ENCODE measurements at regions not wholly inside any gene's neighbourhood (a gene's known extent, or its start where the extent isn't known, plus 50 kb on each side); places are given as distances from the start of the nearest gene placed in this dataset.

DNA sequence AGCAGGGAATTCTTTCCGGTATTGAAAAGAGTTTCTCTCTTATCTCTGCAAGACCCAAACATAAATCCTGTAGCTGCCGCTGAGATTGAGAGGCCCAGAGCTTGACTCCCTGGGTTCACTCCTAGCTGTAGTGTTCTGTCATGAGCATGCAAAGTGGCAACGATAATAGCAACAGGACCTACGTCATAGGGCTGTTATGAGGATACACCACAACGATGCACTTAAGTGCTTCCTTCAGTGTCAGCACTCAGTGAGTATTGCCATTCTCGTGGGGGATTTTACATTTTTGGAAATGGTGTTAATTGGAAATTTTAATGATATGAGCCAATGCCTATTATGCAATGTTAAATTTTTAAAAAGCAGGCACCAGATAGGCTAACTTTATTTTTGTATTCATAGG lies 199.8 kb downstream of the CYLD start:
- Histone ChIP-seq H3K36me3 (ENCODE audit: control insufficient read depth, insufficient read depth, low read length) (no peaks in the 10 kb centered on the region), H3K4me3 (ENCODE audit: low read depth, low read length) (no peak overlapping the region), H3K27me3 (ENCODE audit: control insufficient read depth, insufficient read depth, low read length) (no peaks in the 10 kb centered on the region)
- CTCF ChIA-PET = interaction anchor here (0.9 kb wide), 1 partner anchor 183 kb away, joined by 4 read pairs; no protein-coding TSS in a partner anchor
- TF ChIP-seq, protein P1, sequence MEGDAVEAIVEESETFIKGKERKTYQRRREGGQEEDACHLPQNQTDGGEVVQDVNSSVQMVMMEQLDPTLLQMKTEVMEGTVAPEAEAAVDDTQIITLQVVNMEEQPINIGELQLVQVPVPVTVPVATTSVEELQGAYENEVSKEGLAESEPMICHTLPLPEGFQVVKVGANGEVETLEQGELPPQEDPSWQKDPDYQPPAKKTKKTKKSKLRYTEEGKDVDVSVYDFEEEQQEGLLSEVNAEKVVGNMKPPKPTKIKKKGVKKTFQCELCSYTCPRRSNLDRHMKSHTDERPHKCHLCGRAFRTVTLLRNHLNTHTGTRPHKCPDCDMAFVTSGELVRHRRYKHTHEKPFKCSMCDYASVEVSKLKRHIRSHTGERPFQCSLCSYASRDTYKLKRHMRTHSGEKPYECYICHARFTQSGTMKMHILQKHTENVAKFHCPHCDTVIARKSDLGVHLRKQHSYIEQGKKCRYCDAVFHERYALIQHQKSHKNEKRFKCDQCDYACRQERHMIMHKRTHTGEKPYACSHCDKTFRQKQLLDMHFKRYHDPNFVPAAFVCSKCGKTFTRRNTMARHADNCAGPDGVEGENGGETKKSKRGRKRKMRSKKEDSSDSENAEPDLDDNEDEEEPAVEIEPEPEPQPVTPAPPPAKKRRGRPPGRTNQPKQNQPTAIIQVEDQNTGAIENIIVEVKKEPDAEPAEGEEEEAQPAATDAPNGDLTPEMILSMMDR (IDR thresholded peaks at IDR 0.05; ENCODE audit: insufficient read depth, low read depth, low read length) = no peak
- DNase-seq (ENCODE audit: low read depth) = no peak
- POLR2A ChIA-PET = no interaction called here

DNA sequence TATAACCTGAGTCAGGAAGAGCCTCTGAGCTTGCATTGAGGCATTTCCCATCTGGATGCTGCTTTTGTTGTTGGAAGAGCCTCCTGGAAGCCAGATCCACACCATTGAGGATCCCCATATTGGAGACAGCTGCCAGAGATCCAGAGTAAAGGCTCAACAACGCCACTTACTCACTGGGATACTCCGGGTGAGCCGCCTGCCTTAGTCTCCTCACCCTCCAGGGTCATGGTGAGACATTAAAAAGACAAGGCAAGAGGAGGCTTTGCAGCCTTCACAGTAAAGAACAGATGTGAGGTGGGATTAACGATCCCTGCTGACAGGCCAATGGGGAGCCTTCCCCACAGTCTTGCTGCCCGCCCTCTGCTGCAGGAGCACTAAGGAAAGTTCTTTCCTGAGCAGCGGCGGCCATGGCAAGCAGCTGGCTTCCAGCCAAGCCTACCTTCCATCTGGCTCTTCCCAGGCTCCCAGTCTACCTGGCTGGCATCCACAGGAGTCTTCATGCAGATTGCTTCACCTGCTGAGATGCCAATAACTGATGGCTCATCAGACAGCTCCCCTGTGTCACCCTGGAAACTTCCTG lies 198.5 kb downstream of the CYLD start:
- H3K4me3 ChIP-seq (ENCODE audit: low read depth, low read length) = no peak overlapping the region
- DNase-seq (ENCODE audit: low read depth) = no peak
- CTCF ChIA-PET = interaction anchor here (1.1 kb wide), 1 partner anchor 12 kb away, joined by 4 read pairs; no protein-coding TSS in a partner anchor
- TF ChIP-seq, protein P1 (IDR thresholded peaks at IDR 0.05; ENCODE audit: insufficient read depth, low read depth, low read length) = no peak
- no peaks in the 10 kb centered on the region for H3K27me3 ChIP-seq (ENCODE audit: control insufficient read depth, insufficient read depth, low read length)
- H3K36me3 ChIP-seq (ENCODE audit: control insufficient read depth, insufficient read depth, low read length) = no peaks in the 10 kb centered on the region
- POLR2A ChIA-PET = no interaction called here

DNA sequence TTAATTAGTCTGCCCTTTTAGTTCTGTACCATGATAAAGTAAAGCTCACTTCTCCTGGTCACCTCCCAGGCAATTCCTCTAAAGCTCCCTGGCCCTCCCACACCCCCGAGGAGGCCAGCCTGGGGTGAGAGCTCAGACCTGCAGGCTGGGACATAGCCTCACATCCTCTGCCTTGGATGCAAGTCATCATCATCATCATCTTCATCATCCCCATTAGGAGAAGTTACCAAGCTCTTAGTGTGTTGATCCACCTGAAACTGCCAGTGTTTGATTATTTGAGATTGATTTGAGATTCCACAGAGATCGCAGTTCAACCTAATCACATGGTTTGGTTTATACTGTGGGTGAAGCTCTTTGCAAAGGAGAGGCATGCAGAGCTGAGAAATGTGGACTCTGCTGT lies 197.5 kb downstream of the CYLD start:
- ChIA-PET POLR2A (no interaction called here), CTCF (no interaction called here)
- DNase-seq (ENCODE audit: low read depth) = no peak
- no peak overlapping the region for H3K4me3 ChIP-seq (ENCODE audit: low read depth, low read length)
- H3K36me3 ChIP-seq (ENCODE audit: control insufficient read depth, insufficient read depth, low read length) = no peaks in the 10 kb centered on the region
- TF ChIP-seq, protein P1 (IDR thresholded peaks at IDR 0.05; ENCODE audit: insufficient read depth, low read depth, low read length) = no peak
- H3K27me3 ChIP-seq (ENCODE audit: control insufficient read depth, insufficient read depth, low read length) = no peaks in the 10 kb centered on the region

DNA sequence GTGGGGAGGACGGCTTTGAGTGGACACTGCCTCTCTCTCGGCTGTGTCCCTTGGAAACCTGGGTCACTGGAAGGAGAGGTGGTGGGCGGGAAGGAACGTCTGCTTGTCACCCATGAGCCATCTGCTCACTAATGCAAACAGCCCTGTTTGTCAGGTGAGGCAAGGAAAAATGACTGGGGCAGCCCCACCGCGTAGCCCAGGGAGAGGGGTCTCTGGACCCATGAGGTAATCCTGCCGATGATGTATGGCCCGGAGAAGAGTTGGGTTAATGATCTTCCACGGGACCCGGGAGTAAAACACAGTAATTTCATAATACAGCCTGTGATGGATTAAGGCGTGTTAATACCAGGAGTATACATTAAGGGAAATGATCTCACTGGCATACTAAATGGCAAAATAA lies 197.0 kb downstream of the CYLD start:
- TF ChIP-seq, protein P1 (IDR thresholded peaks at IDR 0.05; ENCODE audit: insufficient read depth, low read depth, low read length) = no peak
- POLR2A ChIA-PET = no interaction called here
- no peak for DNase-seq (ENCODE audit: low read depth)
- CTCF ChIA-PET = no interaction called here
- H3K4me3 ChIP-seq (ENCODE audit: low read depth, low read length) = no peak overlapping the region
- H3K27me3 ChIP-seq (ENCODE audit: control insufficient read depth, insufficient read depth, low read length) = no peaks in the 10 kb centered on the region
- no peaks in the 10 kb centered on the region for H3K36me3 ChIP-seq (ENCODE audit: control insufficient read depth, insufficient read depth, low read length)

DNA sequence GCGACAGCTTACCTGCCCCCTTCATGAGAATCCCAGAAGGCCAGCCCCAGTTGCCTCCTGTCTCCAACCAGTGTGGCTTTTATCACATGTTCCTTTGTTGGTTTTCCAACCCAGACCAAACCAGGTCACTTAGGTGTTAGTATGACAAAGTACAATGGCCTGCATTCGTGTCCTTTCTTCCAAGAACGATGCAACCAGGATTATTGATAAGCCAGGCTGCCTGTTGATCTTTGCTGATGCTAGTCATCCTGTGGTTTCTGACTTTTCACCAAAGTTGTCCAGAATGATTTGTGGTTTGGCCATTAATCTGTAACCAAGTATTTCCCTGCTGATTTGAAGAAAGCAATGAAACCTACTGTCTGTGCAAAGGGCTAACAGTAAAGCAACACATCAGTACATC lies 191.4 kb downstream of the CYLD start:
- no peak overlapping the region for H3K4me3 ChIP-seq (ENCODE audit: low read depth, low read length)
- no peak for DNase-seq (ENCODE audit: low read depth)
- H3K36me3 ChIP-seq (ENCODE audit: control insufficient read depth, insufficient read depth, low read length) = no peaks in the 10 kb centered on the region
- ChIA-PET POLR2A (no interaction called here), CTCF (no interaction called here)
- TF ChIP-seq, protein P1 (IDR thresholded peaks at IDR 0.05; ENCODE audit: insufficient read depth, low read depth, low read length) = no peak
- no peaks in the 10 kb centered on the region for H3K27me3 ChIP-seq (ENCODE audit: control insufficient read depth, insufficient read depth, low read length)
